Peyer's patch (tissue), 4 donors: ENCODE measurements at regions not wholly inside any gene's neighbourhood (a gene's known extent, or its start where the extent isn't known, plus 50 kb on each side); places are given as distances from the start of the nearest gene placed in this dataset.

Experiments
- POLR2A ChIP-seq, 2 donors: fragments of 450-650 bp; IDR thresholded peaks; one replicate each; pipeline ENCODE4 v1.5.1; 2017; ENCODE audit warnings: antibody characterized with exemption in 2 of 2, mild to moderate bottlenecking in 2 of 2, moderate library complexity in 2 of 2
- TF ChIP-seq, protein P1 (sequence below), 6 experiments: fragments of 450-650 bp in 4 of 6; fragments of 200-600 bp in 2 of 6; sonication (generic) in 1 of 6; IDR thresholded peaks; one replicate each; pipeline ENCODE4 v1.5.1; 2017 to 2019; ENCODE audit warnings: antibody characterized with exemption in 6 of 6, mild to moderate bottlenecking in 3 of 6, moderate library complexity in 1 of 6

DNA sequence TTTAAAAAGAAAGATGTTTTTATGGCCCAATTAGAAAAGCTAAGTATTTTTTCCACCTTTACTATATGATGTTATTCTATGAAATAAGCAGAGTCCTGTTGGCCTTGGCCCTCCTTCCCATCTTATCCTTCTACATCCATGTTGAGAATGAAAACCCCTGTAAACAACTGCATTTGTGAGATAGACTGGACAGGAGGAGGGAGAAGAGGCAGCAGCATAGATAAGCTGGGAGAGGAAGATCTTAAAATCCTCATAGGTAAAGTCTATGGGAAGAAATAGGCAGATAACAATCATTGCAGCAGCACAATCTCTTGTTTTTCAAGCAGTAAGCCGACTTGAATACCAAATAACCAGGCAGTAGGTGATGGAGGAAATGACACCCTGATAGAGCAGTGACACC lies 207.6 kb upstream of the PARD3B start:
- no peak for TF ChIP-seq POLR2A (IDR thresholded peaks at IDR 0.05)
- TF ChIP-seq, protein P1, sequence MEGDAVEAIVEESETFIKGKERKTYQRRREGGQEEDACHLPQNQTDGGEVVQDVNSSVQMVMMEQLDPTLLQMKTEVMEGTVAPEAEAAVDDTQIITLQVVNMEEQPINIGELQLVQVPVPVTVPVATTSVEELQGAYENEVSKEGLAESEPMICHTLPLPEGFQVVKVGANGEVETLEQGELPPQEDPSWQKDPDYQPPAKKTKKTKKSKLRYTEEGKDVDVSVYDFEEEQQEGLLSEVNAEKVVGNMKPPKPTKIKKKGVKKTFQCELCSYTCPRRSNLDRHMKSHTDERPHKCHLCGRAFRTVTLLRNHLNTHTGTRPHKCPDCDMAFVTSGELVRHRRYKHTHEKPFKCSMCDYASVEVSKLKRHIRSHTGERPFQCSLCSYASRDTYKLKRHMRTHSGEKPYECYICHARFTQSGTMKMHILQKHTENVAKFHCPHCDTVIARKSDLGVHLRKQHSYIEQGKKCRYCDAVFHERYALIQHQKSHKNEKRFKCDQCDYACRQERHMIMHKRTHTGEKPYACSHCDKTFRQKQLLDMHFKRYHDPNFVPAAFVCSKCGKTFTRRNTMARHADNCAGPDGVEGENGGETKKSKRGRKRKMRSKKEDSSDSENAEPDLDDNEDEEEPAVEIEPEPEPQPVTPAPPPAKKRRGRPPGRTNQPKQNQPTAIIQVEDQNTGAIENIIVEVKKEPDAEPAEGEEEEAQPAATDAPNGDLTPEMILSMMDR (IDR thresholded peaks at IDR 0.05) = no peak
